T-cell (primary cell): ENCODE measurements at regions not wholly inside any gene's neighbourhood (a gene's known extent, or its start where the extent isn't known, plus 50 kb on each side); places are given as distances from the start of the nearest gene placed in this dataset.

Source experiments
- ATAC-seq, 4 experiments: fragments of 200-7000 bp in 3 of 4; fragments of 150-1000 bp in 1 of 4; cut with Tn5 transposase; replicated peaks in 1 of 4; 1 replicate in 3 of 4; 2 replicates in 1 of 4; pipeline ENCODE4 v1.10.0; 2021; ENCODE audit warnings: moderate library complexity in 3 of 4, mild to moderate bottlenecking in 2 of 4, moderate number of reproducible peaks in 1 of 4
- CTCF ChIA-PET, 2 donors: fragments of 300-600 bp; sonication (Branson Sonifier 250); formaldehyde crosslinking; loops; one replicate each; lab custom pipeline; 2022; ENCODE audit warnings: antibody characterized with exemption in 2 of 2; lab: Charles Lee
- POLR2A ChIA-PET, 2 donors: fragments of 300-600 bp; sonication (Branson Sonifier 250); formaldehyde crosslinking; loops; one replicate each; lab custom pipeline; 2022; ENCODE audit warnings: antibody characterized with exemption in 2 of 2; lab: Charles Lee
- DNase-seq, 35 experiments: peaks; one replicate each; pipeline versions ENCODE4 v3.0.0 to v3.0.0-alpha.2; 2013 to 2023
- H3K27ac ChIP-seq: one replicate; pipeline ENCODE4 v1.5.1; 2013; ENCODE audit warnings: low read length
- H3K27me3 ChIP-seq, 2 experiments: replicated peaks in 1 of 2; 1 replicate in 1 of 2; 2 replicates in 1 of 2; pipeline versions ENCODE4 v1.6.1 to v1.7.0; 2013; ENCODE audit warnings: low read length in 1 of 2, mixed read lengths in 1 of 2; ENCODE audit not compliant: control insufficient read depth in 2 of 2, insufficient read depth in 2 of 2; ENCODE audit errors: extremely low read depth in 1 of 2
- H3K36me3 ChIP-seq, 2 donors: 1 replicate in 1 of 2; 2 replicates in 1 of 2; pipeline versions ENCODE4 v1.6.1 to v1.7.0; 2013; ENCODE audit warnings: low read length in 1 of 2; ENCODE audit not compliant: control insufficient read depth in 2 of 2, insufficient read depth in 1 of 2; ENCODE audit errors: extremely low read depth in 1 of 2
- H3K4me1 ChIP-seq, 2 experiments: 1 replicate in 1 of 2; 2 replicates in 1 of 2; pipeline versions ENCODE4 v1.6.1 to v1.7.0; 2013; ENCODE audit warnings: low read length in 2 of 2, mixed read lengths in 1 of 2; ENCODE audit not compliant: insufficient read depth in 2 of 2, control insufficient read depth in 1 of 2; ENCODE audit errors: extremely low read depth in 1 of 2
- H3K4me3 ChIP-seq, 2 donors: 1 replicate in 1 of 2; 2 replicates in 1 of 2; pipeline versions ENCODE4 v1.5.1 to v1.7.0; 2013; ENCODE audit warnings: mild to moderate bottlenecking in 2 of 2, low read length in 1 of 2, moderate library complexity in 1 of 2; ENCODE audit not compliant: control insufficient read depth in 1 of 2; ENCODE audit errors: extremely low read depth in 1 of 2
- H3K9me3 ChIP-seq: 2 replicates; pipeline ENCODE4 v1.7.0; 2013
- H3K27ac Mint-ChIP-seq, 2 donors: one replicate each; pipeline ENCODE4 v1.8.0; 2020 to 2021; ENCODE audit warnings: mild to moderate bottlenecking in 2 of 2, mixed read lengths in 2 of 2
- H3K27me3 Mint-ChIP-seq, 2 donors: one replicate each; pipeline ENCODE4 v1.8.0; 2021 to 2022; ENCODE audit warnings: mixed read lengths in 2 of 2
- H3K36me3 Mint-ChIP-seq: one replicate; pipeline ENCODE4 v1.8.0; 2021; ENCODE audit warnings: mixed read lengths
- H3K4me1 Mint-ChIP-seq, 3 donors: one replicate each; pipeline ENCODE4 v1.8.0; 2020 to 2022; ENCODE audit warnings: mixed read lengths in 3 of 3, mild to moderate bottlenecking in 1 of 3
- H3K4me3 Mint-ChIP-seq, 3 donors: one replicate each; pipeline ENCODE4 v1.8.0; 2020 to 2022; ENCODE audit warnings: mild to moderate bottlenecking in 3 of 3, mixed read lengths in 3 of 3, moderate library complexity in 3 of 3
- H3K9me3 Mint-ChIP-seq, 3 donors: one replicate each; pipeline ENCODE4 v1.8.0; 2020 to 2022; ENCODE audit warnings: mixed read lengths in 3 of 3
- WGBS: methylation state at CpG from one replicate; pipeline ENCODE4 v1.1.5; 2013; ENCODE audit warnings: missing lambda C conversion rate; ENCODE audit not compliant: insufficient coverage; 5-methylcytosine and 5-hydroxymethylcytosine counted together

DNA sequence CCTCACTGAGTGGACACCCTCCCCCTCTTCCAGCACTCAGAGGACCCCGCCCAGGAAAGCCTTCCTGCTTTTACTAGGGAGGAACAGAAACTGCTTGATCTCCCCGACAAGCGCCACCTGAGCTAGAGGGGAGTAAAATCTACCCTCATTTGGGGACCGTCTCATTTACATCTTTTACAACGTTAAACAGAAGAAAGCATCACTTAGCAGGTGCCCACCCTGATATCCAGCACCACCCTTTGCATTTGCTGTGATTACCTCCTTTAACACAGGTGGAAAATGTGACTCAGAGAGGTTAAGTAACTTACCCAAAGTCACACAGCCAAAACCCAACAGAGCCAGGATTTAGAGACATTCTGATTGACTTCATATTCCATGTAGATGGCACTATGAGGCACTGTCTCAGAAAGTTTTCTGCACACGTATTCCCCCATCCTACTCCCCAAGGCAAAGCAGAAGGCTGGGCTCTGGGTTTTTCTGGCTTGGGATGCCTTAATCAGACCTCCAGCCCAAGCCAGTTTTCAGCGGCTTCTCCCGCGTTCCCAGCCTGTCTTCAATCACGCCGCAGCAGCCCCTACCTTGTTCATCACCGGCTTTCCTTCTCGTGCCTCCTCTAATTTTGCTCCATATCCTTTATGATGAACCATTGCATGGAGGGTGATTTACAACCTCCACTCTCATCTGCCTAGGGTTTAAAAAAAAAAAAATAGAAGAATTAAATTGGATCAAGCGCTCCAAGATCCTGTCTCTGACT lies 314.6 kb upstream of the PROK2 start:
- 100% methylated on average over 3 of the region's 14 CpGs for WGBS
- CTCF ChIA-PET = no interaction called here
- no peaks in the 10 kb centered on the region for H3K9me3 ChIP-seq
- peaks cover 13 to 15% of the 10 kb centered on the region in 2 experiments for H3K4me1 ChIP-seq
- POLR2A ChIA-PET = no interaction called here
- H3K27me3 Mint-ChIP-seq = peaks cover 1 to 3% of the 10 kb centered on the region in 2 donors
- H3K36me3 ChIP-seq = no peaks in the 10 kb centered on the region
- no peak overlapping the region for H3K27ac Mint-ChIP-seq
- no peak overlapping the region for H3K27ac ChIP-seq
- peak overlapping the region in 1 of 3 donors; percentile 32 for H3K4me3 Mint-ChIP-seq
- H3K36me3 Mint-ChIP-seq = no peaks in the 10 kb centered on the region
- DNase-seq = no peak
- no peak for ATAC-seq
- H3K9me3 Mint-ChIP-seq = no peaks in the 10 kb centered on the region
- no peak overlapping the region for H3K4me3 ChIP-seq
- peaks cover 24 to 30% (median 30%) of the 10 kb centered on the region in 3 donors for H3K4me1 Mint-ChIP-seq
- H3K27me3 ChIP-seq = peaks cover 0 to 22% of the 10 kb centered on the region in 2 experiments

DNA sequence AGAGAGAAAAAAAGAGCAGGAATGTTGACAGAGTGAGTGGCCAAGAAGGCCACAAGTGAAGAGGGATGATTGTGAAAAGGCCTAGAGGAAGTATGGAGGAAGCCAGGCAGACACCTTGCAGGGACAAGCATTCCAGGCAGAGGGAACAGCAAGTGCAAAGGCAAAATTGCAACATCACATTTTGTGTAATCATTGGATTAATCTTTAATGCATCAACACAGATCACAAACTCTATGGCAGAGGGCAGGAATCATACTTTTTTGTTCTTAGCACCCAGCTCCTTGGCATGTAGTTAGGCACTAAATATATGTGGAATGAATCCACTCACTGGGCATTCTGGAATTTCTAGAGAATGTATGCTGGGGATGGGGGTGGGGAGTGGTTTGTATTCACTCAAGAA lies 312.1 kb upstream of the PROK2 start:
- H3K4me1 Mint-ChIP-seq = peaks cover 24 to 32% (median 25%) of the 10 kb centered on the region in 3 donors
- no peak for DNase-seq
- Histone ChIP-seq H3K4me3 (no peak overlapping the region), H3K9me3 (no peaks in the 10 kb centered on the region), H3K27me3 (peaks cover 0 to 19% of the 10 kb centered on the region in 2 experiments), H3K27ac (no peak overlapping the region), H3K4me1 (peaks cover 13 to 15% of the 10 kb centered on the region in 2 experiments), H3K36me3 (no peaks in the 10 kb centered on the region)
- ChIA-PET CTCF (no interaction called here), POLR2A (no interaction called here)
- H3K27ac Mint-ChIP-seq = no peak overlapping the region
- H3K27me3 Mint-ChIP-seq = peaks cover 1 to 2% of the 10 kb centered on the region in 2 donors
- no peaks in the 10 kb centered on the region for H3K9me3 Mint-ChIP-seq
- H3K36me3 Mint-ChIP-seq = no peaks in the 10 kb centered on the region
- no peak for ATAC-seq
- no peak overlapping the region for H3K4me3 Mint-ChIP-seq

GRCh38 chr3:72095521-72095920 lies 310.6 kb upstream of the PROK2 start:
- Mint-ChIP-seq H3K27ac (no peak overlapping the region), H3K36me3 (no peaks in the 10 kb centered on the region), H3K27me3 (no peaks in the 10 kb centered on the region), H3K4me1 (peaks cover 12 to 18% (median 14%) of the 10 kb centered on the region in 3 donors), H3K4me3 (no peak overlapping the region), H3K9me3 (no peaks in the 10 kb centered on the region)
- no peak overlapping the region for H3K27ac ChIP-seq
- ATAC-seq (no peak), DNase-seq (no peak)
- ChIA-PET CTCF (interaction anchor here (0.6 kb wide), 2 partner anchors 197 to 598 kb away, joined by 5 to 7 read pairs; no protein-coding TSS in a partner anchor), POLR2A (interaction anchor here in 1 of 2 donors (0.7 kb wide), 1 partner anchor 1602 kb away, joined by 7 read pairs; no protein-coding TSS in a partner anchor)
- no peaks in the 10 kb centered on the region for H3K36me3 ChIP-seq
- H3K9me3 ChIP-seq = no peaks in the 10 kb centered on the region
- no peak overlapping the region for H3K4me3 ChIP-seq
- H3K27me3 ChIP-seq = peaks cover 0 to 13% of the 10 kb centered on the region in 2 experiments
- 84% methylated on average over 3 of the region's 4 CpGs for whole genome bisulfite sequencing
- H3K4me1 ChIP-seq = peaks cover 4 to 7% of the 10 kb centered on the region in 2 experiments

GRCh38 chr3:72093992-72094334 lies 309.0 kb upstream of the PROK2 start:
- Histone ChIP-seq H3K27ac (no peak overlapping the region), H3K4me1 (no peaks in the 10 kb centered on the region), H3K27me3 (peaks cover 0 to 5% of the 10 kb centered on the region in 2 experiments), H3K36me3 (no peaks in the 10 kb centered on the region), H3K9me3 (no peaks in the 10 kb centered on the region), H3K4me3 (no peak overlapping the region)
- H3K4me3 Mint-ChIP-seq = no peak overlapping the region
- H3K4me1 Mint-ChIP-seq = peaks cover 0 to 5% (median 0%) of the 10 kb centered on the region in 3 donors
- no peaks in the 10 kb centered on the region for H3K27me3 Mint-ChIP-seq
- WGBS = 86% methylated on average over 3 of the region's 3 CpGs
- no peaks in the 10 kb centered on the region for H3K36me3 Mint-ChIP-seq
- POLR2A ChIA-PET = no interaction called here
- CTCF ChIA-PET = interaction anchor here in 1 of 2 donors (0.6 kb wide), 1 partner anchor 138 kb away, joined by 3 read pairs; no protein-coding TSS in a partner anchor
- H3K27ac Mint-ChIP-seq = no peak overlapping the region
- H3K9me3 Mint-ChIP-seq = no peaks in the 10 kb centered on the region
- no peak for DNase-seq
- ATAC-seq = no peak

GRCh38 chr3:72093270-72093991 lies 308.5 kb upstream of the PROK2 start:
- no peaks in the 10 kb centered on the region for H3K36me3 Mint-ChIP-seq
- H3K27ac Mint-ChIP-seq = no peak overlapping the region
- WGBS = 77% methylated on average over 6 of the region's 10 CpGs
- Histone ChIP-seq H3K36me3 (no peaks in the 10 kb centered on the region), H3K27me3 (peaks cover 0 to 3% of the 10 kb centered on the region in 2 experiments), H3K9me3 (no peaks in the 10 kb centered on the region), H3K4me1 (no peaks in the 10 kb centered on the region), H3K4me3 (no peak overlapping the region), H3K27ac (no peak overlapping the region)
- ChIA-PET POLR2A (no interaction called here), CTCF (interaction anchor here in 1 of 2 donors (0.6 to 0.8 kb wide), 2 partner anchors 131 to 138 kb away, joined by 3 read pairs; no protein-coding TSS in a partner anchor)
- no peak for ATAC-seq
- H3K9me3 Mint-ChIP-seq = no peaks in the 10 kb centered on the region
- H3K4me1 Mint-ChIP-seq = peaks cover 0 to 5% (median 0%) of the 10 kb centered on the region in 3 donors
- H3K4me3 Mint-ChIP-seq = no peak overlapping the region
- no peaks in the 10 kb centered on the region for H3K27me3 Mint-ChIP-seq
- no peak for DNase-seq

DNA sequence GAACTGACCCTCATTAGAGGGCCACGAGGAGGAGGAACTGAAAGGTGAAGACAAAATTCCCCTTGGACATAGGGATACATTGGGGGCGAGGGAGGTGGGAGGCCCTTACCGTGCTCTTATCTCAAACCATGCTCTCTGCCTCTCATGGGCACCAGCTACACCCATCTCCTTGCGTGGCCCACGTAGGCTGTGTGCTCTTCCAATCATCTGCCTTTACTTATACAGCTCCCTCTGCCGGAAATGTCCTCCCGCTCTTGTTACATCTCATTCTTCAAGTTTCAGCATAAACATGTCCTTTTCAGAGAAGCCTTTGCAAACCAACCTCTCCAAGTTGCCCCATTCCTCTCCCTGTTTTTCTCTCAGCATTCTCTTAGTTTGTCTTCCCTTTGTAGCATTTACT lies 307.8 kb upstream of the PROK2 start:
- 97% methylated on average over 4 of the region's 7 CpGs for WGBS
- H3K4me1 ChIP-seq = no peaks in the 10 kb centered on the region
- no peak overlapping the region for H3K27ac Mint-ChIP-seq

More for the DNA sequence above, 307.8 kb upstream of the PROK2 start:
- H3K36me3 ChIP-seq = no peaks in the 10 kb centered on the region
- no peaks in the 10 kb centered on the region for H3K9me3 ChIP-seq
- ChIA-PET POLR2A (interaction anchor here in 1 of 2 donors (0.7 kb wide), 1 partner anchor 8 kb away, joined by 3 read pairs; no protein-coding TSS in a partner anchor), CTCF (interaction anchor here in 1 of 2 donors (0.8 kb wide), 1 partner anchor 131 kb away, joined by 3 read pairs; no protein-coding TSS in a partner anchor)
- DNase-seq (no peak), ATAC-seq (no peak)
- H3K4me3 ChIP-seq = no peak overlapping the region
- Mint-ChIP-seq H3K4me3 (no peak overlapping the region), H3K27me3 (no peaks in the 10 kb centered on the region), H3K9me3 (no peaks in the 10 kb centered on the region), H3K36me3 (no peaks in the 10 kb centered on the region), H3K4me1 (peaks cover 0 to 5% (median 0%) of the 10 kb centered on the region in 3 donors)
- H3K27ac ChIP-seq = no peak overlapping the region
- peaks cover 0 to 3% of the 10 kb centered on the region in 2 experiments for H3K27me3 ChIP-seq
